PC-9 (cell line): ENCODE measurements at regions not wholly inside any gene's neighbourhood (a gene's known extent, or its start where the extent isn't known, plus 50 kb on each side); places are given as distances from the start of the nearest gene placed in this dataset.

Experiments used
- BruUV-seq: library from RNA; stranded (reverse); fragments of 400-500 nt; replicated peaks from 2 replicates; lab custom pipeline; 2021; lab: Mats Ljungman, UMichigan
- CTCF ChIA-PET: fragments of 300-600 bp; sonication (Branson Sonifier 250); formaldehyde crosslinking; loops from one replicate; lab custom pipeline; 2022; ENCODE audit warnings: antibody characterized with exemption; lab: Charles Lee
- POLR2A ChIA-PET: fragments of 300-600 bp; sonication (Branson Sonifier 250); formaldehyde crosslinking; loops from one replicate; lab custom pipeline; 2022; ENCODE audit warnings: antibody characterized with exemption; ENCODE audit not compliant: unreplicated experiment; lab: Charles Lee
- DNase-seq, 2 experiments: peaks; one replicate each; pipeline versions ENCODE4 v3.0.0 to v3.0.0-alpha.2; 2015 to 2022; ENCODE audit warnings: mixed read lengths in 1 of 2
- H2AFZ ChIP-seq: fragments of 200-600 bp; sonication (generic); 2 replicates; pipeline ENCODE4 v1.8.1; 2017; ENCODE audit warnings: antibody characterized with exemption
- H3F3A ChIP-seq: fragments of 200-600 bp; sonication (generic); 2 replicates; pipeline ENCODE4 v1.8.1; 2017; ENCODE audit warnings: antibody characterized with exemption, mild to moderate bottlenecking, low read depth; ENCODE audit not compliant: insufficient read depth
- H3K27ac ChIP-seq: fragments of 200-600 bp; sonication (generic); 2 replicates; pipeline ENCODE4 v1.6.1; 2016; ENCODE audit warnings: mixed run types
- H3K27me3 ChIP-seq: fragments of 200-600 bp; sonication (generic); 2 replicates; pipeline ENCODE4 v1.6.1; 2016; ENCODE audit warnings: low read depth, mixed run types; ENCODE audit not compliant: insufficient read depth
- H3K36me3 ChIP-seq: fragments of 200-600 bp; sonication (generic); 2 replicates; pipeline ENCODE4 v1.6.1; 2016; ENCODE audit warnings: low read depth, mixed run types
- H3K4me1 ChIP-seq: fragments of 200-600 bp; sonication (generic); replicated peaks from 2 replicates; pipeline ENCODE4 v1.6.1; 2016; ENCODE audit warnings: mixed run types; ENCODE audit not compliant: insufficient read depth
- H3K4me2 ChIP-seq: fragments of 200-600 bp; sonication (generic); 2 replicates; pipeline ENCODE4 v1.6.1; 2017; ENCODE audit warnings: mixed run types
- H3K4me3 ChIP-seq: fragments of 200-600 bp; sonication (generic); 2 replicates; pipeline ENCODE4 v1.6.1; 2016; ENCODE audit warnings: mixed run types
- H3K79me2 ChIP-seq: fragments of 200-600 bp; sonication (generic); 2 replicates; pipeline ENCODE4 v1.6.1; 2017; ENCODE audit warnings: low read depth, mixed run types
- H3K9me2 ChIP-seq: fragments of 200-600 bp; sonication (generic); 2 replicates; pipeline ENCODE4 v1.8.1; 2017; ENCODE audit warnings: mild to moderate bottlenecking; ENCODE audit not compliant: insufficient read depth
- H3K9me3 ChIP-seq: fragments of 200-600 bp; sonication (generic); 2 replicates; pipeline ENCODE4 v1.8.1; 2016; ENCODE audit warnings: low read depth; ENCODE audit not compliant: insufficient read depth
- H4K20me1 ChIP-seq: fragments of 200-600 bp; sonication (generic); 2 replicates; pipeline ENCODE4 v1.8.1; 2017; ENCODE audit not compliant: insufficient read depth
- CTCF ChIP-seq: fragments of 200-600 bp; sonication (generic); conservative IDR thresholded peaks from 2 replicates; pipeline ENCODE4 v1.6.1; 2017; ENCODE audit warnings: mixed run types, antibody characterized with exemption, mild to moderate bottlenecking, moderate library complexity
- EZH2 ChIP-seq: fragments of 200-600 bp; sonication (generic); IDR thresholded peaks from 2 replicates; pipeline ENCODE4 v1.8.0; 2017; ENCODE audit warnings: antibody characterized with exemption, low read depth
- intact Hi-C: fragments of 100-400 bp; cut with micrococcal nuclease; formaldehyde crosslinking; loops from one replicate; pipeline ENCODE4 v1.10.0; 2022; ENCODE audit not compliant: unreplicated experiment

DNA sequence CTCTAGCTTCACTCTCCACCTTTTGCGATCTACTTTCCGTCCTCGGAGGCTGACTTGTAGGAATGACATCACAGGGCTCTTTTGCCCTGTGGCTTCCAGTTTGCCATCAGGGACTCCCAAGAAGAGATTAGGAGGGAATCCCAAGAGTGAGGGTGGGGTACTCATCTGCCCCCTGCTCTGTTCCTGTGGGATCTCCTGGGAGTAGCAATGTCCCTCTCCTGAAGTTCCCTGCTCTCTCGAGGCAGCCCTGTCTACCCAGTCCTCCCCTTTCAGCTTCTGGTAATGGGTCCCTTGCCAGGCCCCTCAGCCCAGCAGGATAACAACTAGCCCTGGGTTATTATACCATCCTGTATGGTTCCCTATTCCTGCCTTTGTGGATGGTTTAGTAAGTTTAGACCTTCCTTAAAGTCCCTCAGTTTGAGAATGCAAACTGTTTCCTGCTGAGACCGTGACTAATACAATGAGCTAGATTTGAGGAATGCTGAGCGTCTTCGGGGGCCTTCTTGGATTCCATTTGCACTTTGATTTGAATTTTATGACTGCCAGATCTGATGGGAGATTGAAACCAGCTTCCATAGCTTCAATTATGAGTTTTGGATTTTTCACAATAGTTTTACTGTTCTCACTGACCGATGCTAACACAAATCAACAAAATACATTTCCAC lies 73.7 kb upstream of the IPO5 start:
- Histone ChIP-seq H3K27me3 (no peaks in the 10 kb centered on the region), H3K4me3 (no peak overlapping the region), H3K36me3 (no peaks in the 10 kb centered on the region), H2AFZ (peak overlapping the region; percentile 59; the same call in 1 of the 2 replicates), H3K79me2 (no peaks in the 10 kb centered on the region), H3K27ac (no peak overlapping the region), H3F3A (no peaks in the 10 kb centered on the region), H3K9me3 (no peaks in the 10 kb centered on the region), H3K4me2 (peak overlapping the region; percentile 29), H3K9me2 (no peaks in the 10 kb centered on the region), H3K4me1 (peaks cover 13% of the 10 kb centered on the region), H4K20me1 (no peaks in the 10 kb centered on the region)
- POLR2A ChIA-PET: interaction anchor here (0.6 to 0.7 kb wide), 2 partner anchors 73 to 1173 kb away, joined by 3 to 5 read pairs; no protein-coding TSS in a partner anchor
- BruUV-seq: TSS peak; percentile 86
- intact Hi-C loops: no loop called here
- TF ChIP-seq CTCF: no peak
- no peak for TF ChIP-seq EZH2
- peak; percentile 35 to 76 for DNase-seq
- CTCF ChIA-PET: interaction anchor here (1.3 kb wide), 1 partner anchor 24 kb away, joined by 4 read pairs; no protein-coding TSS in a partner anchor

DNA sequence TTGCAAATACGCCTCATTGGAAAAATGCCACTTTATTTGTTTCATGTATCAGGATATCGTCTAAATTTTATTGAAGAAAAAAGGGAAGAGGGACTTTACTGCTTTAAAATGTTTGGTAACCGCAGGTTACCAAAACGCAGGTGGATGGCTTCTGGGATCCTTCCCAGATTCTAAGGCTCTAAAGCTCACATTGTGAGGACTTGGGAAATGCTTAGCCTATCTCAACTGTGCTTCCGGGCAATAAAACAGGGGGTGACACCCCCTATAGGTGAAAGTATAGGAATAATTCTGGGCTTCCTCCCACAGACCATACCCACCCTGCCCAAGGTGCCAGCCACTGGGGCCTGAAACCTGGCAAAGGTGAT lies 73.2 kb upstream of the IPO5 start:
- Histone ChIP-seq H3K4me1 (peaks cover 13% of the 10 kb centered on the region), H3K79me2 (no peaks in the 10 kb centered on the region), H3F3A (no peaks in the 10 kb centered on the region), H3K36me3 (no peaks in the 10 kb centered on the region), H3K9me2 (no peaks in the 10 kb centered on the region), H2AFZ (peak overlapping the region; percentile 59; the same call in 1 of the 2 replicates), H3K27me3 (no peaks in the 10 kb centered on the region), H3K4me2 (peak overlapping the region; percentile 29), H4K20me1 (no peaks in the 10 kb centered on the region), H3K4me3 (no peak overlapping the region), H3K27ac (no peak overlapping the region), H3K9me3 (no peaks in the 10 kb centered on the region)
- ChIA-PET POLR2A (interaction anchor here (0.6 to 0.7 kb wide), 2 partner anchors 73 to 1173 kb away, joined by 3 to 5 read pairs; no protein-coding TSS in a partner anchor), CTCF (interaction anchor here (1.3 kb wide), 1 partner anchor 24 kb away, joined by 4 read pairs; no protein-coding TSS in a partner anchor)
- no TSS peak for BruUV-seq
- no peak for TF ChIP-seq CTCF
- no peak for TF ChIP-seq EZH2
- intact Hi-C loops: no loop called here
- no peak for DNase-seq

- BruUV-seq: no TSS peak
- POLR2A ChIA-PET: no interaction called here
- intact Hi-C loops: no loop called here
- no peaks in the 10 kb centered on the region for H3K36me3 ChIP-seq
- H3K4me3 ChIP-seq: no peak overlapping the region
- no peaks in the 10 kb centered on the region for H3K9me2 ChIP-seq
- H3K4me1 ChIP-seq: peaks cover 13% of the 10 kb centered on the region
- H3K79me2 ChIP-seq: no peaks in the 10 kb centered on the region
- no peaks in the 10 kb centered on the region for H3K27me3 ChIP-seq
- H2AFZ ChIP-seq: no peak overlapping the region
- no peaks in the 10 kb centered on the region for H3F3A ChIP-seq
- H3K27ac ChIP-seq: no peak overlapping the region
- no peak for DNase-seq
- H3K9me3 ChIP-seq: no peaks in the 10 kb centered on the region
- CTCF ChIA-PET: no interaction called here
- H3K4me2 ChIP-seq: no peak overlapping the region
- no peaks in the 10 kb centered on the region for H4K20me1 ChIP-seq
- TF ChIP-seq CTCF (no peak), EZH2 (no peak)
These were observed 71.9 kb upstream of the IPO5 start for GRCh38 chr13:97881556-97881955.
